Esophagus muscularis mucosa (tissue), 4 donors: ENCODE measurements at regions not wholly inside any gene's neighbourhood (a gene's known extent, or its start where the extent isn't known, plus 50 kb on each side); places are given as distances from the start of the nearest gene placed in this dataset.

Experiments used
- CTCF ChIP-seq, 3 experiments: fragments of 200-600 bp in 2 of 3; fragments of 450-650 bp in 1 of 3; sonication (generic) in 2 of 3; IDR thresholded peaks; one replicate each; pipeline ENCODE4 v1.5.1; 2017 to 2019; ENCODE audit warnings: antibody characterized with exemption in 3 of 3, mild to moderate bottlenecking in 2 of 3, moderate library complexity in 1 of 3
- EP300 ChIP-seq: sonication (generic); formaldehyde crosslinking; IDR thresholded peaks from one replicate; pipeline ENCODE4 v1.6.1; 2017; ENCODE audit warnings: antibody characterized with exemption
- POLR2A ChIP-seq: fragments of 450-650 bp; IDR thresholded peaks from one replicate; pipeline ENCODE4 v1.6.1; 2017; ENCODE audit warnings: antibody characterized with exemption, moderate library complexity, mild to moderate bottlenecking, low read depth

- TF ChIP-seq CTCF (IDR thresholded peaks at IDR 0.05) (no peak), POLR2A (no peak), EP300 (no peak)
Observed at GRCh38 chr10:44780426-44780825, 130.7 kb upstream of the TMEM72 start.
